Parathyroid adenoma (tissue), 2 donors: ENCODE measurements at regions not wholly inside any gene's neighbourhood (a gene's known extent, or its start where the extent isn't known, plus 50 kb on each side); places are given as distances from the start of the nearest gene placed in this dataset.
"Not testable (repeated sequence)": the region's sequence is repeated elsewhere in the genome, so short reads cannot be mapped to it uniquely, and the experiment has no call there.

ENCODE experiments used
- H2AFZ ChIP-seq: fragments of 300-600 bp; sonication (generic); one replicate; pipeline ENCODE4 v1.7.0; 2017; ENCODE audit warnings: antibody characterized with exemption, mild to moderate bottlenecking
- H3K27ac ChIP-seq: fragments of 300-600 bp; sonication (generic); one replicate; pipeline ENCODE4 v1.7.0; 2017
- H3K27me3 ChIP-seq: fragments of 300-600 bp; sonication (generic); one replicate; pipeline ENCODE4 v1.7.0; 2017; ENCODE audit warnings: low read length; ENCODE audit not compliant: control insufficient read depth, insufficient read depth
- H3K36me3 ChIP-seq: fragments of 300-600 bp; sonication (generic); one replicate; pipeline ENCODE4 v1.7.0; 2017; ENCODE audit warnings: low read length; ENCODE audit not compliant: control insufficient read depth, insufficient read depth
- H3K4me1 ChIP-seq: fragments of 300-600 bp; sonication (generic); one replicate; pipeline ENCODE4 v1.7.0; 2017; ENCODE audit warnings: control low read depth
- H3K4me2 ChIP-seq: fragments of 300-600 bp; sonication (generic); one replicate; pipeline ENCODE4 v1.7.0; 2017; ENCODE audit warnings: low read length
- H3K4me3 ChIP-seq: fragments of 300-600 bp; sonication (generic); one replicate; pipeline ENCODE4 v1.7.0; 2017; ENCODE audit warnings: low read depth, low read length
- H3K79me2 ChIP-seq: fragments of 300-600 bp; sonication (generic); one replicate; pipeline ENCODE4 v1.7.0; 2017; ENCODE audit warnings: control low read depth
- H3K9ac ChIP-seq: fragments of 300-600 bp; sonication (generic); one replicate; pipeline ENCODE4 v1.7.0; 2017; ENCODE audit warnings: mild to moderate bottlenecking
- H3K9me3 ChIP-seq: fragments of 300-600 bp; sonication (generic); one replicate; pipeline ENCODE4 v1.7.0; 2017; ENCODE audit warnings: low read length; ENCODE audit not compliant: control insufficient read depth
- TF ChIP-seq, protein P1 (sequence below): fragments of 300-600 bp; sonication (generic); IDR thresholded peaks from one replicate; pipeline ENCODE4 v1.7.0; 2017; ENCODE audit warnings: antibody characterized with exemption, mild to moderate bottlenecking
- donor health status: primary hyperparathyroidism.

DNA sequence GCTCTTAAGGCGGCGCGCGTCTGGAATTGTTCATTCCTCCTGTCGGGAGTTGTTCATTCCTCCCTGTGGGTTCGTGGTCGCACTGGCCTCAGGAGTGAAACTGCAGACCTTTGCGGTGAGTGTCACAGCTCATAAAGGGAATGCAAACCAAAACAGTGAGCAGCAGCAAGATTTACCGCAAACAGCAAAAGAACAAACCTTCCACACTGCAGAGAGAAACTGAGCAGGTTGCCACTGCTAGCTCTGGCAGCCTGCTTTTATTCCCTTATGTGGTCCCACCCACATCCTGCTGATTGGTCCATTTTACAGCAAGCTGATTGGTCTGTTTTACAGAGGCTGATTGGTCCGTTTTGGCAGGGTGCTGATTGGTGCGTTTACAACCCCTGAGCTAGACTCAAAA, 1365.3 kb upstream of the WWC1 start:
- Histone ChIP-seq H3K27me3 (no peaks in the 10 kb centered on the region), H2AFZ (no peak overlapping the region), H3K9ac (no peak overlapping the region), H3K4me1 (no peaks in the 10 kb centered on the region), H3K79me2 (no peaks in the 10 kb centered on the region), H3K27ac (no peak overlapping the region), H3K4me2 (no peak overlapping the region), H3K4me3 (no peak overlapping the region), H3K9me3 (no peaks in the 10 kb centered on the region), H3K36me3 (no peaks in the 10 kb centered on the region)
- TF ChIP-seq, protein P1, sequence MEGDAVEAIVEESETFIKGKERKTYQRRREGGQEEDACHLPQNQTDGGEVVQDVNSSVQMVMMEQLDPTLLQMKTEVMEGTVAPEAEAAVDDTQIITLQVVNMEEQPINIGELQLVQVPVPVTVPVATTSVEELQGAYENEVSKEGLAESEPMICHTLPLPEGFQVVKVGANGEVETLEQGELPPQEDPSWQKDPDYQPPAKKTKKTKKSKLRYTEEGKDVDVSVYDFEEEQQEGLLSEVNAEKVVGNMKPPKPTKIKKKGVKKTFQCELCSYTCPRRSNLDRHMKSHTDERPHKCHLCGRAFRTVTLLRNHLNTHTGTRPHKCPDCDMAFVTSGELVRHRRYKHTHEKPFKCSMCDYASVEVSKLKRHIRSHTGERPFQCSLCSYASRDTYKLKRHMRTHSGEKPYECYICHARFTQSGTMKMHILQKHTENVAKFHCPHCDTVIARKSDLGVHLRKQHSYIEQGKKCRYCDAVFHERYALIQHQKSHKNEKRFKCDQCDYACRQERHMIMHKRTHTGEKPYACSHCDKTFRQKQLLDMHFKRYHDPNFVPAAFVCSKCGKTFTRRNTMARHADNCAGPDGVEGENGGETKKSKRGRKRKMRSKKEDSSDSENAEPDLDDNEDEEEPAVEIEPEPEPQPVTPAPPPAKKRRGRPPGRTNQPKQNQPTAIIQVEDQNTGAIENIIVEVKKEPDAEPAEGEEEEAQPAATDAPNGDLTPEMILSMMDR = no peak

DNA sequence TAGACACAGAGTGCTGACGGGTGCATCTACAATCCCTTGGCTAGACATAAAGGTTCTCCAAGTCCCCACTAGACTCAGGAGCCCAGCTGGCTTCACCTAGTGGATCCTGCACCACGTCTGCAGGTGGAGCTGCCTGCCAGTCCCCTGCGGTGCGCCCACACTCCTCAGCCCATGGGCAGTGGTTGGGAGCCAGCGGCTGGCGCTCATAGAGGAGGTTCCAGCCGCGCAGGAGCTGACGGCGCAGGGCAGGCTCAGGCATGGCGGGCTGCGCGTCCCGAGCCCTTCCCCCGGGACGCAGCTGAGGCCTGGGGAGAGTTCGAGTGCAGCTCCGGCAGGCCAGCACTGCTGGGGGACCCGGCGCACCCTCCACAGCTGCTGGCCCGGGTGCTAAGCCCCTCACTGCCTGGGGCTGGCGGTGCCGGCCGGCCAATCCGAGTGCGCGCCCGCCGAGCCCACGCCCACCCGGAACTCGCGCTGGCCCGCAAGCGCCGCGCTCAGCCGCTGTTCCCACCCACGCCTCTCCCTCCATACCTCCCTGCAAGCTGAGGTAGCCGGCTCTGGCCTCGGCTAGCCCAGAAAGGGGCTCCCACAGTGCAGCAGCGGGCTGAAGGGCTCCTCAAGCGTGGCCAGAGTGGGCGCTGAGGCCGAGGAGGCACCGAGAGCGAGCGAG, 1364.5 kb upstream of the WWC1 start:
- not testable (repeated sequence) for H3K27me3 ChIP-seq, H3K9me3 ChIP-seq, H3K79me2 ChIP-seq, H3K9ac ChIP-seq, H3K36me3 ChIP-seq, H3K4me1 ChIP-seq, H3K4me3 ChIP-seq, H3K4me2 ChIP-seq, H2AFZ ChIP-seq, H3K27ac ChIP-seq

DNA sequence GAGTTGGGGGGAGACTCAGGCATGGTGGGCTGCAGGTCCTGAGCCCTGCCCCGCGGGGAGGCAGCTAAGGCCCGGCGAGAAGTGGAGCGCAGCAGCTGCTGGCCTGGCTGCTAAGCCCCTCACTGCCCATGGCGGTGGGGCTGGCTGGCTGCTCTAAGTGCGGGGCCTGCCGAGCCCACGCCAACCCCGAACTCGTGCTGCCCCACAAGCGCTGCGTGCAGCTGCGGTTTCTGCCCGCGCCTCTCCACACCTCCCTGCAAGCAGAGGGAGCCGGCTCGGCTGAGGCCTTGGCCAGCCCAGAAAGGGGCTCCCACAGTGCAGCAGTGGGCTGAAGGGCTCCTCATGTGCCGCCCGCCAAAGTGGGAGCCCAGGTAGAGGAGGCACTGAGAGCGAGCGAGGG, 1355.1 kb upstream of the WWC1 start:
- H3K27me3 ChIP-seq = no peaks in the 10 kb centered on the region
- H3K27ac ChIP-seq = no peak overlapping the region
- no peaks in the 10 kb centered on the region for H3K36me3 ChIP-seq
- no peaks in the 10 kb centered on the region for H3K9me3 ChIP-seq
- no peak overlapping the region for H3K4me2 ChIP-seq
- TF ChIP-seq, protein P1 = no peak
- H3K4me3 ChIP-seq = no peak overlapping the region
- H3K4me1 ChIP-seq = no peaks in the 10 kb centered on the region
- no peaks in the 10 kb centered on the region for H3K79me2 ChIP-seq
- no peak overlapping the region for H3K9ac ChIP-seq
- H2AFZ ChIP-seq = no peak overlapping the region

DNA sequence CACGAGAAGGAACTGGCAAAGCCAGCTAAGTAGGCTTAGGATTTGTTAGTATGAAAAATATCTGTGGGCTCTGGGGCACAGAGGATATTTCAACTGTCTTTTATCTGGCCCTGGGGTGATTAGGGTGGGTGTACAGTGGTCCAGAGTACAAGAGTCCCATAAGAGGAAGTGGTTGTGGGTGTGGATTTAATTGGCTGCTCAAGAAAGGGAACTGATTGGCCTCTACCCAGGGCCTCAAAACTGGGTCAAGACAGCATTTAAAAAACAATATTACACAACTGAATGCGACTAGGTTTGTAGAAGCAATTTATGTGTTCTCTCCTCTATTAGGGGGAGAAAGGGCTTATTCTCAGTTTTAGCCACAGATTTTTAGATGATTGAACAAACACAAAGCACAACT, 1353.4 kb upstream of the WWC1 start:
- H3K79me2 ChIP-seq = no peaks in the 10 kb centered on the region
- H3K4me1 ChIP-seq = no peaks in the 10 kb centered on the region
- H3K27me3 ChIP-seq = no peaks in the 10 kb centered on the region
- H3K9ac ChIP-seq = no peak overlapping the region
- H3K27ac ChIP-seq = no peak overlapping the region
- H3K4me2 ChIP-seq = no peak overlapping the region
- H3K36me3 ChIP-seq = no peaks in the 10 kb centered on the region
- H2AFZ ChIP-seq = no peak overlapping the region
- no peaks in the 10 kb centered on the region for H3K9me3 ChIP-seq
- H3K4me3 ChIP-seq = no peak overlapping the region
- TF ChIP-seq, protein P1 = no peak

DNA sequence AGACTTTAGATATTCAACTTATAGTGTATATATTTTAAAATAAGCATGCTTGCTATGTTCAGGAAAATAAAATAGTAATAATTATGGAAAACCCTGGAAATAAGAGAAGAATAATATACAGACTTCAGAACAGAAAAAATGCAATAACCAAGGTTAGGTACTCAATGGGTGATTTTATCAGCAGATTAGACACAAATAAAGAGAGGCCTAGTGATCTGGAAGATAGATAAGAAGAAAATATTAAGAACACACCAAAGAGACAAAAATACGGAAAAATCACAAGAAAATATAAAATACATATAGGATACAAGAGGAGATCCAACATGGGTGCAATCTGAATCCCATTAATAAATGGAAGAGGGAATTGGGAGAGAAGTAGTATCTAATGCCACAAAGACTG, 1348.5 kb upstream of the WWC1 start:
- Histone ChIP-seq H3K4me1 (no peaks in the 10 kb centered on the region), H3K9me3 (no peaks in the 10 kb centered on the region), H3K79me2 (no peaks in the 10 kb centered on the region), H3K27ac (no peak overlapping the region), H3K4me3 (no peak overlapping the region), H3K27me3 (no peaks in the 10 kb centered on the region), H3K9ac (no peak overlapping the region), H3K4me2 (no peak overlapping the region), H2AFZ (no peak overlapping the region), H3K36me3 (no peaks in the 10 kb centered on the region)
- TF ChIP-seq, protein P1 = no peak
